Right ventricle myocardium inferior (tissue), 1 donor: ENCODE measurements at regions not wholly inside any gene's neighbourhood (a gene's known extent, or its start where the extent isn't known, plus 50 kb on each side); places are given as distances from the start of the nearest gene placed in this dataset.

Source experiments
- ATAC-seq: fragments of 200-7000 bp; cut with Tn5 transposase; one replicate; pipeline ENCODE4 v1.9.1; 2020; ENCODE audit warnings: mild to moderate bottlenecking, moderate library complexity
- DNase-seq: peaks from one replicate; pipeline ENCODE4 v3.0.0; 2021; ENCODE audit errors: missing footprints
- intact Hi-C: fragments of 100-400 bp; cut with DNase I; formaldehyde crosslinking; loops from one replicate; pipeline ENCODE4 v1.11.0; 2022
- donor health status: DM: no; HTN: yes; CAD: no; lungs with severe emphysema.

DNA sequence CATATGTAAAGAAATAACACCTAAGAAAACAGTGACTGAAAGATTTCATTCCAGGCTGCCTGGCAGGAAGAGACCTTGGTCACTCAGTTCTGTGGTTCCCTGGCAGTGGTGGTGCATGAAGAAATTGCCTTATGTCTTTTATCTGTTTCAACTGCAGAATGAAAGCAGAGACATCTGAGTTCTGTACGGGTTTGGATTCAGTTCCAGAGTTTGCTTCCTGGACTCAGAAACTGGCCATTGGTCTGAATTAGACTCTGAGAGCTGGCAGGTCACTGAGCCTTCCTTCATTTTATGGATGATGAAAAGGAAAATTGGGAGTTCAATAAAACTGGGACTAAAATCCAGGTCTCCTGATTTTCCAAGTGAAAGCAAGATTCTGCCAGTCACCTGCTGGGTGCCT, 428.9 kb upstream of the AUTS2 start:
- no peak for ATAC-seq
- DNase-seq, result no peak
- intact Hi-C loops, result no loop called here

DNA sequence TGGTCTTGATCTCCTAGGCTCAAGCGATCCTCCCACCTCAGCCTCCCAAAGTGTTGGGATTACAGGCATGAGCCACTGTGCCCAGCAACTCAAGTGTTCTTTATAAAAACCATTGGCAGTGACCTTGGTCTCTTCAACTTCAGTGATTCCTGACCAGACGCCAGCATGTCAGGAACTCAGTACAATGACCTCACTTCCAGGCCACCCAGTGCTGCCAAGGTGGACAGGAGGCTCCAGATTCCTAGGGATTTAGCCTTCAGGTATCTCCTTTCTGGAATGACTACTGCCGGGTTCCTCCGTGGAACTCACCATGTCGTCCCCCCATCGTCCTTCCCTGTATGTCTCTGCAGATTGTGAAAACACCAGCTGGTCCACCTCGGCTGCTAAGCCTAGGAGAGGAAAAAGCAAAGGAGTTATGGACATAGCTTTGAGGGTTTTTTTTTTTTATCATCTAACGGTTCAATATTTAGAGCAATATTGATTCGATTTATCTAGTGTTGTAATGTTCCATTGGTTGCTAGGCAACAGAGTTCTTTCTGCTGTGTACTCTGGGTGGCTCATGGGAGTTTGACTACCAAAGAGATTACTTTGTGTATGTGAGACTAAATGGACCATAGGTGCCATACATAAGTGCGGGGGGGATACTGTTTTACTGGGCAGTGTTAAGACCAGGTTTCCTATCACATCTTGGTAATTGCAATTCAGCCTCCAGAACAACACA, 425.8 kb upstream of the AUTS2 start:
- intact Hi-C loops, result no loop called here
- ATAC-seq, result peak; percentile 40
- DNase-seq, result no peak

DNA sequence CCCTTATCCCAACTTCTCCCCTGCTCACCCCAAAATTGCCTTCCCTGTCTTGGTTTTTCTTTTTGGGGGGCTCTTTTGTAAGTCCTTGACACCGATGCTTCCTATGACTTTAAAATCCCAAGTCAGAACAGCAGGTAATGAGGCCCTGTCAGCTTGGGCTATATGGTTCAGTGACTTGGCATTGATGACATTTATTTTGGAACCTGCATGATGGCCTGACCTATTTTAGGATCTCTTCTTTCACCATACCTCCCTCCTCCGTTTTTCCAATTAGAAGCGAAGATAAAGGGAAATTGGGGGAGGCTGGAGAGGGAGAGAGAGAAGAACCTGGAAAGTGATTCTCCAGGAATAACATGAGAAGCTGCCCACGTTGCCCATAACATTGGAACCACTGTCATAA, 424.9 kb upstream of the AUTS2 start:
- ATAC-seq (no peak), DNase-seq (no peak)
- intact Hi-C loops, result no loop called here

DNA sequence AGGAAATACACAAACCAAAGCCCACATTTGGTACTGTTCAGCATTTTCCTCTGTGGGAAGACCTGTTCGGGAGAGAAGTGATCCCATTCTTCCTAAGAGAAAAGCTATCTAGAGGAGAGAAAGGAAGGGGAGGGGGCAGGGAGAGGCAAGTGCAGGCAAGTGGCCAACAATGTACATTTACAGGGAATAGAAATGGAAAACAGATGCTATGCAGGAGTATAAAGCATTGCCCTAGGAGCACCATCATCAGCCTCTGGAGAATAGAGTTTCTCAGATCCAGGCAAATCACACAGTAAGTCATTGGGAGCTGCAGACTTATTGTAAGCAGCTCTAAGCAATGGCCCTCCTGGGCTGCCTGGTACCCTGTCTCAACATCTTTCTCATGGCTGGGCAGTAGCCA, 424.4 kb upstream of the AUTS2 start:
- no peak for ATAC-seq
- intact Hi-C loops, result no loop called here

DNA sequence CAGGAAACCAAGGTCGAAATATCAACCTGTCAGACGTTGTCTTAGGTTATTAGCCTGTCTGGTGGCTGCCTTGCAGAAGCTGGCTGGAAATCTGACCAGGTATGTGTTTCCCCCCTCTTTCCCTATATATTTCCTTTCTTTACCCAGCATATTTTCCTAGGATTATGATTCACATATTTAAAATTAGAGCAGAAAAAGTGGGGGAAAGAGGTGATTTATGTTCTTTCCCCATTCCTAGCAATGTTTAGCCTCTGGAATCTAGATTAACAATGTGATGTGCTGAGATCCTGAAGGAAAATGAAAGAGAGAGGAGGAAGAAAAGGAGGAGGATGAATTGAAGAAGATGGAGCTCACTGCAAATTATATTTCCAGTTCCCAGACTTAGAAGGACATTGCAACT, 421.4 kb upstream of the AUTS2 start:
- intact Hi-C loops, result no loop called here
- no peak for ATAC-seq
- DNase-seq, result no peak

More for the DNA sequence above, 424.4 kb upstream of the AUTS2 start:
- DNase-seq, result no peak

DNA sequence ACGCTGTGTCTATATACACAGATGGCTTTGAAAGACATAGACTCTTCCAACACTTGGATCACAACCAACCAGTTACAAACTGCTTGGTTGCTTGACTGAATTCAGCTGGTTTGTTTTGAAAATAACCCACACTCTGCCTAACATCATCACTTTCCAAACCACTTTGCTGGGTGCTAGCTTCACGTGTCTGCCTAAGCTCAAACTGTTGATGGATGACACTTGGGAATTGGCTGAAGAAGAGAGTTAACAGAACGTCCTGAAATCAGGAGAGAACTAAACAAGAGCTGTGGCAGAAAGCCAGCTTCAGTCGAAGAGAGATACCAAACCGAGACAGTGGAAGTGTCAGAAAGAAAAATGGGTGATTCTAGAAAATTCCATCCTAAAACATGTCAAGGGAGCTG, 420.8 kb upstream of the AUTS2 start:
- no peak for DNase-seq
- intact Hi-C loops, result no loop called here
- peak; percentile 95 for ATAC-seq

DNA sequence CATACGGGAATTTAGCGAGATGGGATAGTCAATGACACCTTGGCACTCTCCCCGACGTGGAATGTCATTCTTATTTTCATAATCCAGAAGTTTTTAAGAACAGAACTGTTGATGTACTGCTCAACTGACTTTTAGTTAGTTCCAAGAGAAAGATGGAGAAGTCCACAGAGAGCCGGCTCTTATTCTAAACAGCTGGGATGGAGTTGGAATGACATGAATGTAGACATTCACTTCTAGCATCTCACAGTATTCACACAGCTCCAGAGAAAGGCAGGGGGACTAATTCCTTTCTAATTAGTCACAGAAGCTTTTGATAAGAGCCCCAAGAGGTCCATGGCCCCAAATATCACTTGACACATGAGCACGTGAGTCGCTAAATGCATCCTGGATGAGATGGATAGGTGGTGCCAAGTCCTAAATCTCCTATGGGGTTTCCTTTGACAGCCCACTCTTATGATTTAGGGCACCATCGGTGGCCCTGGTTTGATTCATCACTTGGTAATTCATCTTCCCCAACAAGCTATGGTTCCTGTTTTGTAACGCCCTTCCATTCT, 420.3 kb upstream of the AUTS2 start:
- no peak for DNase-seq
- ATAC-seq, result peak; percentile 87
- intact Hi-C loops, result no loop called here

DNA sequence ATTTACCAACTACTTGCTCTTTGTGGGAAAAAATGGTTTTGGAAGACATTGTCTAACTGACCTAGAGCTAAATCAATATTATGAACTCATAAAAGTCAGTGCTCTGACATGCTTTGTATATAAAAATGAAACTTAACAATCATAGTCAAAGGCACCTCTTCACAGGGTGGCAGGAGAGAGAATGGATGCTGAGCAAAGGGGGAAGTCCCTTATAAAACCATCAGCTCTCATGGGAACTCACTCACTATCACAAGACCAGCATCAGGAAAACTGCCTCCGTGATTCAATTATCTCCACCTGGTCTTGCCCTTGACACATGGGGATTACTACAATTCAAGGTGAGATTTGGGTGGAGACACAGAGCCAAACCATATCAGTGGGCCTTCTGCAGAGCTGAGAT, 417.6 kb upstream of the AUTS2 start:
- DNase-seq (no peak), ATAC-seq (no peak)
- intact Hi-C loops, result no loop called here

DNA sequence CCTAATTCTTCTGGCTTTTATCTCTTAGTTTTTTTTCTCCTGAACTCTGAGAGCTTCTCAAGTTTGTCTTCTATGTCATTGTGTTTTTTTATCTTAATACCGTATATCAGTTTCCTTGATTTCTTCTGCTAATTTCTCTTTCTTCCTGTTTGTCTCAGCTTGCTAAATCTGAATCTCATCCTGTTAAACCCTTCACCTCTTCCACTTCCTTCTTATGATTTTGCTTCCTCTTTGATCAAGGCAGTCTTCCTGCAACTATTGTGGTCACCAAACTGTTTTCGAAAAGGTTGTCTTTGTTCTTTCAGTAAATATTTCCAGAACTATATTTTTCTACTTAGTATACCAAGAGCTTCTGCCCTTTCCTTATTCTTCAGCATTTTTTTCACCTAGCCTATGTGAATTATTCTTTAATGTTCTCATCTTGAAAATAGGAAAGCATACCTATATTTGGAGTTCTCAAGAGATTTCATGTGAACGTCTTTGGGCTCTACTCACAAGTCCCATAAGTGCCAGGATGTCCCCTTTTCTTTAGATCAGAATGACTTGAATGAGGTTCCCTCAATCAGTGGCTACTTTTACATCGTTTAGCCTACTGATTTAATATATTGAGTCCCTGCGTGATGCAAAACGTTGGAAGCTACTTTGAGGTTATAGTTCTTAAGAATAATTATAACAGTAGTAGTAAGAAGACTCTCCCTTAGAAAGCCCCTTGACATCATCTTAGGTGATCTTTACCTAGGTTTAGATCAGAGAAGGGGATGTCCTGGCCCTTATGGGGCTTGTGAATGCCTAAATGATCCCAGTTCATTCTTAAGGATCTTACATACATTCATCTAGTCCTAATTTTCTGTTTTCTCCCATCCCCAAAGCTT, 415.4 kb upstream of the AUTS2 start:
- intact Hi-C loops, result no loop called here
- no peak for DNase-seq
- ATAC-seq, result no peak

DNA sequence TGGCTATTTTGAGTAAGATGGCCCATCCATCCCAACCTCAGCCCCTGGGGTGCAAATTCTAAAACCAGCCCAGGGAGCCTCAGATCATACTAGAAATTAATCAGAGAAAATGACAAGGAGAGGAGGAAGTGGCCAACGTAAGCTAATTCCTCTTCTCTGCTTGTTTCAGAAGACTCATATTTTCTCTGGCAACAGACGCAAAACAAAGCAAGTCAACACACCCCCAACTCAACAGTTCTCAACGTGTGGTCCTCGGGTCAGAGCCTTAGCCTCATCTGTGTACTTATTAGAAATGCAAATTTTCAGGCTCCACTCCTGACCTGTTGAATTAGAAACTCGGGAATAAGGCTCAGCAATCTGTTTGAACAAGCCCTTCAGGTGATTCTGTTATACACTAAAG, 413.9 kb upstream of the AUTS2 start:
- intact Hi-C loops, result no loop called here

DNA sequence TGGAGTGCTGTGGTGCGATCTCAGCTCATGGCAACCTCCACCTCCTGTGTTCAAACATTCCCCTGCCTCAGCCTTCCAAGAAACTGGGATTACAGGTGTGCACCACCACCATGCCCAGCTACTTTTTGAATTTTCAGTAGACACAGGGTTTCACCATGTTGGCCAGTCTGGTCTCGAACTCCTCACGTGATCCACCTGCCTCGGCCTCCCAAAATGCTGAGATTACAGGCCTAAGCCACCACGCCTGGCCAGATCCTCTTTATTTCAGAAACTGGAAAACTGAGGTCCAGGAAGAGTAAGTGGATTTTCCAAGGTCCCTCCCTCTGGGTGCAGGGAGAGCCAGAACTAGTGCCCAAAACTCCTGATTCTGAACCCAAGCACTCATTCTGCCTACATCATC, 413.1 kb upstream of the AUTS2 start:
- intact Hi-C loops, result no loop called here
- no peak for DNase-seq
- ATAC-seq, result no peak

More for the DNA sequence above, 413.9 kb upstream of the AUTS2 start:
- DNase-seq (no peak), ATAC-seq (no peak)

DNA sequence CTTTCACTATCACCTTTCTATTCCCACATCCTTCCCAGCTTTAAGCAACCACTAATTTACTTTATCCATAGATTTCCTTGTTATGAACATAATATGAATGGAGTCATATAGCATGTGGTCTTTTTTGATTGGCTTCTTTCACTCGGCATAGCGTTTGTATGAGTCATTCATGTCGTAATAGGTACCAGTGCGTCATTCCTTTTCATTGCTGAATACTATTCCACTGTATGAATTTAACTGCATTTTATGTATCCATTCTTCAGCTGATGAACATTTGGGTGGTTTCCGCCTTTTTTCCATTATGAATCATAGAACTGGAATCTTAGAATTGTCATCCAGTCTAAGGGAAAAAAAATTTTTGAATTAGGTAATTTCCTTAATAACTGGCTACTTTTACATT, 411.3 kb upstream of the AUTS2 start:
- intact Hi-C loops, result no loop called here
- DNase-seq (no peak), ATAC-seq (no peak)

DNA sequence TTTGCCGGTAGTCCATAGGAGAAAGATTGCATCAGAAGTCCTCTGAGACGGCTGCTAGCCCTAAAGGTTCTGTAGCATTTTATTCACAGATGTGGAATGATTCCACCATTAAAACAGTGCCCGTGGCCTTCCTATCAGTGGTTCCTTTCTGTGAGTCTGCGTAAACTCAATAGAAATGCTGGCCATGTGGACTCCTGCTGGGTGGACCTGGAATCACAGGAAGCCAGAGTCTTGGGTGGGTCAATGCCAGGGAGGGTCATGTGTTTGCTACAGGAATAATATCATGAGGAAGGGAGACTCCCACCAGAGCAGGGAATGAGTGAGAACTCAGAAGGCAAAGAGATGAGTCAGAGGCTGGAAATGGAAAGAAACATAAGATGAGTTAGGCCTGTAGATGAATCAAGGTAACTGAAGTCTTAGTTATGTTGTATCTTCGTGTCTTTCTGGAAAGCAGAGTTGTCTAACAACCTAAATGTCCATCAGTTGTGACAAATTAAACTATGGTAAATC, 410.4 kb upstream of the AUTS2 start:
- ATAC-seq (no peak), DNase-seq (no peak)
- intact Hi-C loops, result no loop called here

DNA sequence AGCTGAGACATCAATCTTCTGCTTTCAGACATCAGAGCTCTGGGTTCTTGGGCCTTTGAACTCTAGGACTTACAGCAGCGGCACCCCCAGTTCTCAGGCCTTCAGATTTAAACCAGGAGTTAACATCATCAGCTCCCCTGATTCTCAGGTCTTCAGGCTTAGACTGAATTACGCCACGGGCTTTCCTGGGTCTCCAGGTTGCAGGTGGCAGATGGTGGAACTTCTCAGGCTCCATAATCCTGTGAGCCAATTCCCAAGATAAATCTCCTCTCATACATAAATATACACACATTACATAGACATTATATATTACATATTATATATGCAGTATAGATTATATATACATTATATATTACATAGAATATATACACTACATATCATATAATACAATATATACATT, 408.9 kb upstream of the AUTS2 start:
- no peak for DNase-seq
- intact Hi-C loops, result no loop called here
- ATAC-seq, result no peak

DNA sequence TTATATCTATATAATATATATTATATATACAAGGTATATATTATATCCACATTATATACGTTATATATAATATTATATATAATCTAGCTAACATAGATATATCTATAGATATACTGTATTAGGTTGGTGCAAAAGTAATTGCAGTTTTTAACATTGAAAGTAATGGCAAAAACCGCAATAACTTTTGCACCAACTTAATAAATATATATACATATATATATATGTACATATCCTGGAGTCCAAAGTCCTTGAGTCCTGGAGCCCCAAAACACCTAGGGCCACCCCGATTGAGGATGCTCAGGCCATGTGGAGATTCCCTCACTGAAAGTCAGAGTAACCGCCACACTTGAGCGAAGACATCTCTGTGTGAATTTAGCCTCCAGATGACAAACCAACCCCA, 408.2 kb upstream of the AUTS2 start:
- DNase-seq, result no peak
- intact Hi-C loops, result no loop called here
- no peak for ATAC-seq

DNA sequence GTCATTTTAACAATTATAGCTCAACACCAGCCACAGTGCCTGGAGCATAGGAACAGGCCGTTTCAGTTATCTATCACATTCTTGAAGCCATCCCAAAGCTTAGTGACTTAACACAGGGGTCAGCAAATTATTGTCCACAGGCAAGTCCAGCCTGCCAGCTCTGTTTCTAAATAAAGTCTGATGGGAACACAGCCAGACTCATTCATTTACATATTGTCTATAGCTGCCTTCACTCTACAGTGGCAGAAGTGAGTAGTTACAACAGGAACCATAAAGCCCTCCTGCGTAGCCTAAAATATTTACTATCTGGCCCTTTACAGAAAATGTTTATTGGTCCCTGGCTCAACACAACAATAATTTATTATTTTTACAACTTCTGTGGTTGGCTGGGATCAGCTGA, 407.5 kb upstream of the AUTS2 start:
- ATAC-seq (peak; percentile 71), DNase-seq (no peak)
- intact Hi-C loops, result no loop called here

DNA sequence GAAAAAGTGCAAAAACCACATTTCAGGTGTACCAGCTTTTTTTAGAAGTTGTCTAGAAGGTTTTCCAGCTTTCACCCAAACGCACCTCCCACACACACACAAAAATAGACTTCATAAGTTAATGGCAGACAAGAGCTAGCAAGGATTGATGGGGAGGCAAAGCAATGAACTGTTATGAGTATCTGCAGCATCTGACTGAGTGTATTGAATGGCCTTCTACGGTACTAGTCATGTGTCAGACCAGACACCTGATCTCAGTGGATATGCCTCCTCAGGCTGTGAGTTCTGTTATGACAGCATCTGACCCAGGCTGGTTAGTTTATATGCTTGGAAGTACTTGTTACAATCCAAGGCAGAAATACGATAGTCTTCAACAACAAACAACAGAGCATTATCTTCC, 406.1 kb upstream of the AUTS2 start:
- ATAC-seq (no peak), DNase-seq (no peak)
- intact Hi-C loops, result no loop called here

DNA sequence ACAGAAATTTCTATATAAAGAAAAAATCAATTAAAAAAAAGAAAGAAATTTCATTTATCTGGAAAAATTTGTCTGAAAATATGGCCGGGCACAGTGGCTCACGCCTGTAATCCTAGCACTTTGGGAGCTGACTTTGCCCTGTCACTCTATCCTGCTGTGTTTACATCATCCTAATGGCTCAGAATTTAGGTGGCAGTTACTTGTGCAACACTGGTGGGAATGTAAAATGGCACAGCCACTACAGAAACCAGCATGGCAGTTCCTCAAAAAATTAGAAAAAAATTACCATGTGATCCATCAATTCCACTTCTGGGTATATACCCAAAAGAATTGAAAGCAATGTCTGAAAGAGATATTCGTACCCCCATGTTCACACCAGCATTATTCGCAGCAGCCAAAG, 405.2 kb upstream of the AUTS2 start:
- ATAC-seq (no peak), DNase-seq (no peak)
- intact Hi-C loops, result no loop called here

DNA sequence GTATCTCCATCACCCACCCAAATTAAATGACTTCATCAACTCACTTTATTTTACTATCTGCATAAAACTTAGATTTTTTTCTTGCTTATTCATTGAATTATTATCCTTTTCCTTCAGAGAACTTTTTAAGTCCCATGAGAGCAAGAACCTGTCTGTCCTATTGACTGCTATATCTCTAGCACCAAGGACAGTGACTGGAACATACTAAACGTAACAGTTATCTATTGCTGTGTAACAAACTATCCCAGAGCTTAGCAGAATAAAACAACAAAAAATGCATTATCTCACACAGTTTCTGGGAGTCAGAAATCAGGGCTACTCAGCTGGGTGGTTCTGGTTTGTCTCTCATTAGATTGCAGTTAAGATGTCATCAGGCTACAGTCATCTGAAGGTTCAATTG, 401.7 kb upstream of the AUTS2 start:
- DNase-seq (no peak), ATAC-seq (no peak)
- intact Hi-C loops, result no loop called here

DNA sequence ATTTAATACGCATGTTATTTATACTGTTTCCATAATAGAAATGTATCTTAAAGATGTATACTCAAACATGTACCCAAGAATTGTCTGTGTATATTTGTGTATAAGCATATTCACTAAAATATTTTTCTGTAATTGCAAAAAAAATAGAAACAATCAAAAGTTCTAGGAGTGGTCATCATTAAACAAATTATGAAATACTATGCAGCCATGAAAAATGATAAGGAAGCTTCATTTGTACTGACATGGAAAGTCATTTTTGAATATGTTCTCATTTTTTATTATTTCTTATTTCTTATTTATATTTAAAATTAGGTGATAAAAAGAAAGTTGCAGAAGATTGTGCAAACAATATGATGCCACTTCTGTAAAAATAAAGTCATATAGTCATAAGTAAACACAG, 400.0 kb upstream of the AUTS2 start:
- ATAC-seq, result no peak
- no peak for DNase-seq
- intact Hi-C loops, result no loop called here
